H1 (cell line): ENCODE measurements at regions not wholly inside any gene's neighbourhood (a gene's known extent, or its start where the extent isn't known, plus 50 kb on each side); places are given as distances from the start of the nearest gene placed in this dataset.

Experiments
- CTCF ChIP-seq, 3 experiments: IDR thresholded peaks; 1 replicate in 2 of 3; 2 replicates in 1 of 3; pipeline versions ENCODE4 v1.5.1 to v1.6.1; 2011; ENCODE audit warnings: low read length in 3 of 3, mild to moderate bottlenecking in 3 of 3, inconsistent platforms in 2 of 3, low read depth in 1 of 3, moderate library complexity in 1 of 3; ENCODE audit not compliant: insufficient read depth in 1 of 3; ENCODE audit errors: control extremely low read depth in 1 of 3
- GABPA ChIP-seq: IDR thresholded peaks from 2 replicates; pipeline ENCODE4 v1.6.1; 2011; ENCODE audit warnings: mild to moderate bottlenecking, low read length, moderate library complexity, borderline replicate concordance; ENCODE audit not compliant: insufficient read depth
- POLR2A ChIP-seq, 2 experiments: IDR thresholded peaks; 1 replicate in 1 of 2; 2 replicates in 1 of 2; pipeline ENCODE4 v1.6.1; 2011; ENCODE audit warnings: low read depth in 2 of 2, low read length in 2 of 2, mild to moderate bottlenecking in 2 of 2; ENCODE audit errors: control extremely low read depth in 1 of 2
- POU5F1 ChIP-seq: IDR thresholded peaks from 2 replicates; pipeline ENCODE4 v1.6.1; 2011; ENCODE audit warnings: low read depth, mild to moderate bottlenecking, low read length, moderate library complexity
- SIN3A ChIP-seq, 2 experiments: IDR thresholded peaks in 1 of 2; conservative IDR thresholded peaks in 1 of 2; 2 replicates each; pipeline ENCODE4 v1.6.1; 2011 to 2012; ENCODE audit warnings: low read length in 2 of 2, improper control_type of control experiment in 1 of 2, low read depth in 1 of 2, mild to moderate bottlenecking in 1 of 2
- SP1 ChIP-seq: IDR thresholded peaks from 2 replicates; pipeline ENCODE4 v1.6.1; 2011; ENCODE audit warnings: low read depth, low read length

GRCh38 chr1:238898856-238899255 lies 487.5 kb upstream of the CHRM3 start:
- TF ChIP-seq POLR2A (IDR thresholded peaks at IDR 0.05; ENCODE audit: control extremely low read depth in 1 of 2, low read depth in 2 of 2, low read length in 2 of 2) (no peak), SP1 (no peak), CTCF (IDR thresholded peaks at IDR 0.05; ENCODE audit: control extremely low read depth in 1 of 3, insufficient read depth in 1 of 3, low read depth in 1 of 3, low read length in 3 of 3) (no peak), POU5F1 (no peak), SIN3A (conservative IDR thresholded peaks at IDR 0.05 in 1 of 2, IDR thresholded peaks at IDR 0.05 in 1 of 2; ENCODE audit: low read depth in 1 of 2, low read length in 2 of 2) (no peak), GABPA (no peak)
